GM23338 (cell line): ENCODE measurements at regions not wholly inside any gene's neighbourhood (a gene's known extent, or its start where the extent isn't known, plus 50 kb on each side); places are given as distances from the start of the nearest gene placed in this dataset.

ENCODE experiments used
- CREB1 ChIP-seq: fragments of 250-450 bp; sonication (Bioruptor Pico); IDR thresholded peaks from 2 replicates; pipeline ENCODE4 v1.5.0; 2020; ENCODE audit warnings: low read depth, mild to moderate bottlenecking, moderate library complexity
- EZH2 ChIP-seq: fragments of 200-600 bp; sonication (generic); IDR thresholded peaks from one replicate; pipeline ENCODE4 v1.8.0; 2017; ENCODE audit warnings: antibody characterized with exemption, mild to moderate bottlenecking, low read depth; ENCODE audit not compliant: unreplicated experiment
- EZH2phosphoT487 ChIP-seq: fragments of 200-600 bp; sonication (generic); IDR thresholded peaks from one replicate; pipeline ENCODE4 v1.8.1; 2018; ENCODE audit warnings: antibody characterized with exemption; ENCODE audit not compliant: unreplicated experiment
- JUNB ChIP-seq: IDR thresholded peaks from one replicate; pipeline ENCODE4 v1.6.1; 2016; ENCODE audit warnings: antibody characterized with exemption; ENCODE audit not compliant: unreplicated experiment
- NANOG ChIP-seq: IDR thresholded peaks from 2 replicates; pipeline ENCODE4 v1.6.1; 2016; ENCODE audit warnings: antibody characterized with exemption, borderline replicate concordance
- POLR2AphosphoS5 ChIP-seq: IDR thresholded peaks from 2 replicates; pipeline ENCODE4 v1.6.1; 2016; ENCODE audit warnings: antibody characterized with exemption, low read depth
- STAT1 ChIP-seq: IDR thresholded peaks from one replicate; pipeline ENCODE4 v1.6.1; 2016; ENCODE audit warnings: antibody characterized with exemption; ENCODE audit not compliant: unreplicated experiment
- ZNF331 ChIP-seq: fragments of 250-450 bp; sonication (Bioruptor Pico); IDR thresholded peaks from 2 replicates; pipeline ENCODE4 v1.5.0; 2020; ENCODE audit warnings: low read depth, mild to moderate bottlenecking, moderate library complexity
- TF ChIP-seq, protein P1 (sequence below), 2 experiments: fragments of 200-600 bp in 1 of 2; sonication (generic) in 1 of 2; conservative IDR thresholded peaks; 2 replicates each; pipeline versions ENCODE4 v1.5.1 to v1.6.1; 2016 to 2017; ENCODE audit warnings: antibody characterized with exemption in 2 of 2, low read depth in 2 of 2, mild to moderate bottlenecking in 2 of 2, moderate library complexity in 1 of 2
- TF ChIP-seq, protein P2 (sequence below): IDR thresholded peaks from one replicate; pipeline ENCODE4 v1.6.1; 2018; ENCODE audit warnings: antibody characterized with exemption; ENCODE audit not compliant: unreplicated experiment
- TF ChIP-seq, protein P3 (sequence below): IDR thresholded peaks from 2 replicates; pipeline ENCODE4 v1.6.1; 2016; ENCODE audit warnings: antibody characterized with exemption
- TF ChIP-seq, protein P4 (sequence below): fragments of 250-450 bp; sonication (Bioruptor Pico); IDR thresholded peaks from 2 replicates; pipeline ENCODE4 v1.5.0; 2020; ENCODE audit warnings: mild to moderate bottlenecking, moderate library complexity

DNA sequence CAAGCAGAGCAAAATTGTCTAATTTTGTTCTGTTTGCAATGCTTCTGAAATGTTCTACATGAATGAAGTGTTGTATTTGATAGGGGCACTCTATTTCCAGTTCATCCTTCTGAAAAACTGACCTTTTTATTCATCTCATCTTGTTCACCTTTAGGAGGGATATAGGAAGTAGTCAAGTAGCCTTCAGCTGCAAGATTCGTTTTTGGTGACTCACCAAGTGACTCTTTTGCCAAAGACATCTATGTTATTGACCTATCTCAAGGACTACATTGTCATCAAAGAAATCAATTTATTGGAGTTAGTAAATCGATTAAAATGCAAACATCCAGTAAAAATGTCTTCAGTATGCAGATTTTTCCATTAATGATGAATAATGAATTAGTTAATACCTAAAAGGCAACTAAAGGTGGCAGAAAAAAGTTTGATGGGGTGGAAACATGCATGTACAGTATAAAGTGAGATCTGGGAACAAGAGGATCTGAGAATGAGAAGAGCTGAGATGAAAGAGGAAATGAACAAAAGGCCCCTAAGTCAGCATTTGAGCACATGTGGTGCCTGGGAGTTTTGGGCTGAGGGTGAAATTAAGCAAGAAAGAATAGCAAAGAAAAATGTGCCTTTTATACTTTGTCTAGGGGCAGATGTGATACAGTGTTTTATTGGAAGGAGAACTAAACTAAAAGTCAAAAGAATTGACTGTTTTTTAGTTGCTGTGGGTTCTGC, 255.1 kb upstream of the LINC00305 start:
- TF ChIP-seq EZH2phosphoT487 (no peak), POLR2AphosphoS5 (no peak), JUNB (no peak), ZNF331 (no peak), EZH2 (no peak), NANOG (no peak), CREB1 (CRISPR knock-in tag) (no peak), STAT1 (no peak)
- TF ChIP-seq, protein P1, sequence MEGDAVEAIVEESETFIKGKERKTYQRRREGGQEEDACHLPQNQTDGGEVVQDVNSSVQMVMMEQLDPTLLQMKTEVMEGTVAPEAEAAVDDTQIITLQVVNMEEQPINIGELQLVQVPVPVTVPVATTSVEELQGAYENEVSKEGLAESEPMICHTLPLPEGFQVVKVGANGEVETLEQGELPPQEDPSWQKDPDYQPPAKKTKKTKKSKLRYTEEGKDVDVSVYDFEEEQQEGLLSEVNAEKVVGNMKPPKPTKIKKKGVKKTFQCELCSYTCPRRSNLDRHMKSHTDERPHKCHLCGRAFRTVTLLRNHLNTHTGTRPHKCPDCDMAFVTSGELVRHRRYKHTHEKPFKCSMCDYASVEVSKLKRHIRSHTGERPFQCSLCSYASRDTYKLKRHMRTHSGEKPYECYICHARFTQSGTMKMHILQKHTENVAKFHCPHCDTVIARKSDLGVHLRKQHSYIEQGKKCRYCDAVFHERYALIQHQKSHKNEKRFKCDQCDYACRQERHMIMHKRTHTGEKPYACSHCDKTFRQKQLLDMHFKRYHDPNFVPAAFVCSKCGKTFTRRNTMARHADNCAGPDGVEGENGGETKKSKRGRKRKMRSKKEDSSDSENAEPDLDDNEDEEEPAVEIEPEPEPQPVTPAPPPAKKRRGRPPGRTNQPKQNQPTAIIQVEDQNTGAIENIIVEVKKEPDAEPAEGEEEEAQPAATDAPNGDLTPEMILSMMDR (conservative IDR thresholded peaks at IDR 0.05; ENCODE audit: low read depth in 2 of 2), result no peak
- TF ChIP-seq, protein P2, sequence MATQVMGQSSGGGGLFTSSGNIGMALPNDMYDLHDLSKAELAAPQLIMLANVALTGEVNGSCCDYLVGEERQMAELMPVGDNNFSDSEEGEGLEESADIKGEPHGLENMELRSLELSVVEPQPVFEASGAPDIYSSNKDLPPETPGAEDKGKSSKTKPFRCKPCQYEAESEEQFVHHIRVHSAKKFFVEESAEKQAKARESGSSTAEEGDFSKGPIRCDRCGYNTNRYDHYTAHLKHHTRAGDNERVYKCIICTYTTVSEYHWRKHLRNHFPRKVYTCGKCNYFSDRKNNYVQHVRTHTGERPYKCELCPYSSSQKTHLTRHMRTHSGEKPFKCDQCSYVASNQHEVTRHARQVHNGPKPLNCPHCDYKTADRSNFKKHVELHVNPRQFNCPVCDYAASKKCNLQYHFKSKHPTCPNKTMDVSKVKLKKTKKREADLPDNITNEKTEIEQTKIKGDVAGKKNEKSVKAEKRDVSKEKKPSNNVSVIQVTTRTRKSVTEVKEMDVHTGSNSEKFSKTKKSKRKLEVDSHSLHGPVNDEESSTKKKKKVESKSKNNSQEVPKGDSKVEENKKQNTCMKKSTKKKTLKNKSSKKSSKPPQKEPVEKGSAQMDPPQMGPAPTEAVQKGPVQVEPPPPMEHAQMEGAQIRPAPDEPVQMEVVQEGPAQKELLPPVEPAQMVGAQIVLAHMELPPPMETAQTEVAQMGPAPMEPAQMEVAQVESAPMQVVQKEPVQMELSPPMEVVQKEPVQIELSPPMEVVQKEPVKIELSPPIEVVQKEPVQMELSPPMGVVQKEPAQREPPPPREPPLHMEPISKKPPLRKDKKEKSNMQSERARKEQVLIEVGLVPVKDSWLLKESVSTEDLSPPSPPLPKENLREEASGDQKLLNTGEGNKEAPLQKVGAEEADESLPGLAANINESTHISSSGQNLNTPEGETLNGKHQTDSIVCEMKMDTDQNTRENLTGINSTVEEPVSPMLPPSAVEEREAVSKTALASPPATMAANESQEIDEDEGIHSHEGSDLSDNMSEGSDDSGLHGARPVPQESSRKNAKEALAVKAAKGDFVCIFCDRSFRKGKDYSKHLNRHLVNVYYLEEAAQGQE, result no peak
- TF ChIP-seq, protein P3, sequence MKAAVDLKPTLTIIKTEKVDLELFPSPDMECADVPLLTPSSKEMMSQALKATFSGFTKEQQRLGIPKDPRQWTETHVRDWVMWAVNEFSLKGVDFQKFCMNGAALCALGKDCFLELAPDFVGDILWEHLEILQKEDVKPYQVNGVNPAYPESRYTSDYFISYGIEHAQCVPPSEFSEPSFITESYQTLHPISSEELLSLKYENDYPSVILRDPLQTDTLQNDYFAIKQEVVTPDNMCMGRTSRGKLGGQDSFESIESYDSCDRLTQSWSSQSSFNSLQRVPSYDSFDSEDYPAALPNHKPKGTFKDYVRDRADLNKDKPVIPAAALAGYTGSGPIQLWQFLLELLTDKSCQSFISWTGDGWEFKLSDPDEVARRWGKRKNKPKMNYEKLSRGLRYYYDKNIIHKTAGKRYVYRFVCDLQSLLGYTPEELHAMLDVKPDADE, result no peak
- TF ChIP-seq, protein P4, sequence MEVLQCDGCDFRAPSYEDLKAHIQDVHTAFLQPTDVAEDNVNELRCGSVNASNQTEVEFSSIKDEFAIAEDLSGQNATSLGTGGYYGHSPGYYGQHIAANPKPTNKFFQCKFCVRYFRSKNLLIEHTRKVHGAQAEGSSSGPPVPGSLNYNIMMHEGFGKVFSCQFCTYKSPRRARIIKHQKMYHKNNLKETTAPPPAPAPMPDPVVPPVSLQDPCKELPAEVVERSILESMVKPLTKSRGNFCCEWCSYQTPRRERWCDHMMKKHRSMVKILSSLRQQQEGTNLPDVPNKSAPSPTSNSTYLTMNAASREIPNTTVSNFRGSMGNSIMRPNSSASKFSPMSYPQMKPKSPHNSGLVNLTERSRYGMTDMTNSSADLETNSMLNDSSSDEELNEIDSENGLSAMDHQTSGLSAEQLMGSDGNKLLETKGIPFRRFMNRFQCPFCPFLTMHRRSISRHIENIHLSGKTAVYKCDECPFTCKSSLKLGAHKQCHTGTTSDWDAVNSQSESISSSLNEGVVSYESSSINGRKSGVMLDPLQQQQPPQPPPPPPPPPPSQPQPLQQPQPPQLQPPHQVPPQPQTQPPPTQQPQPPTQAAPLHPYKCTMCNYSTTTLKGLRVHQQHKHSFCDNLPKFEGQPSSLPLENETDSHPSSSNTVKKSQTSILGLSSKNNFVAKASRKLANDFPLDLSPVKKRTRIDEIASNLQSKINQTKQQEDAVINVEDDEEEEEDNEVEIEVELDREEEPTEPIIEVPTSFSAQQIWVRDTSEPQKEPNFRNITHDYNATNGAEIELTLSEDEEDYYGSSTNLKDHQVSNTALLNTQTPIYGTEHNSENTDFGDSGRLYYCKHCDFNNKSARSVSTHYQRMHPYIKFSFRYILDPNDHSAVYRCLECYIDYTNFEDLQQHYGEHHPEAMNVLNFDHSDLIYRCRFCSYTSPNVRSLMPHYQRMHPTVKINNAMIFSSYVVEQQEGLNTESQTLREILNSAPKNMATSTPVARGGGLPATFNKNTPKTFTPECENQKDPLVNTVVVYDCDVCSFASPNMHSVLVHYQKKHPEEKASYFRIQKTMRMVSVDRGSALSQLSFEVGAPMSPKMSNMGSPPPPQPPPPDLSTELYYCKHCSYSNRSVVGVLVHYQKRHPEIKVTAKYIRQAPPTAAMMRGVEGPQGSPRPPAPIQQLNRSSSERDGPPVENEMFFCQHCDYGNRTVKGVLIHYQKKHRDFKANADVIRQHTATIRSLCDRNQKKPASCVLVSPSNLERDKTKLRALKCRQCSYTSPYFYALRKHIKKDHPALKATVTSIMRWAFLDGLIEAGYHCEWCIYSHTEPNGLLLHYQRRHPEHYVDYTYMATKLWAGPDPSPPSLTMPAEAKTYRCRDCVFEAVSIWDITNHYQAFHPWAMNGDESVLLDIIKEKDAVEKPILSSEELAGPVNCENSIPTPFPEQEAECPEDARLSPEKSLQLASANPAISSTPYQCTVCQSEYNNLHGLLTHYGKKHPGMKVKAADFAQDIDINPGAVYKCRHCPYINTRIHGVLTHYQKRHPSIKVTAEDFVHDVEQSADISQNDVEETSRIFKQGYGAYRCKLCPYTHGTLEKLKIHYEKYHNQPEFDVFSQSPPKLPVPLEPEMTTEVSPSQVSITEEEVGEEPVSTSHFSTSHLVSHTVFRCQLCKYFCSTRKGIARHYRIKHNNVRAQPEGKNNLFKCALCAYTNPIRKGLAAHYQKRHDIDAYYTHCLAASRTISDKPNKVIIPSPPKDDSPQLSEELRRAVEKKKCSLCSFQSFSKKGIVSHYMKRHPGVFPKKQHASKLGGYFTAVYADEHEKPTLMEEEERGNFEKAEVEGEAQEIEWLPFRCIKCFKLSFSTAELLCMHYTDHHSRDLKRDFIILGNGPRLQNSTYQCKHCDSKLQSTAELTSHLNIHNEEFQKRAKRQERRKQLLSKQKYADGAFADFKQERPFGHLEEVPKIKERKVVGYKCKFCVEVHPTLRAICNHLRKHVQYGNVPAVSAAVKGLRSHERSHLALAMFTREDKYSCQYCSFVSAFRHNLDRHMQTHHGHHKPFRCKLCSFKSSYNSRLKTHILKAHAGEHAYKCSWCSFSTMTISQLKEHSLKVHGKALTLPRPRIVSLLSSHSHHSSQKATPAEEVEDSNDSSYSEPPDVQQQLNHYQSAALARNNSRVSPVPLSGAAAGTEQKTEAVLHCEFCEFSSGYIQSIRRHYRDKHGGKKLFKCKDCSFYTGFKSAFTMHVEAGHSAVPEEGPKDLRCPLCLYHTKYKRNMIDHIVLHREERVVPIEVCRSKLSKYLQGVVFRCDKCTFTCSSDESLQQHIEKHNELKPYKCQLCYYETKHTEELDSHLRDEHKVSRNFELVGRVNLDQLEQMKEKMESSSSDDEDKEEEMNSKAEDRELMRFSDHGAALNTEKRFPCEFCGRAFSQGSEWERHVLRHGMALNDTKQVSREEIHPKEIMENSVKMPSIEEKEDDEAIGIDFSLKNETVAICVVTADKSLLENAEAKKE (CRISPR knock-in tag), result no peak
